Calu3 (cell line): ENCODE measurements at regions not wholly inside any gene's neighbourhood (a gene's known extent, or its start where the extent isn't known, plus 50 kb on each side); places are given as distances from the start of the nearest gene placed in this dataset.

Source experiments
- BruUV-seq: library from RNA; stranded (reverse); fragments of 400-500 nt; replicated peaks from 2 replicates; lab custom pipeline; 2021; lab: Mats Ljungman, UMichigan
- CTCF ChIA-PET: fragments of 300-600 bp; sonication (Branson Sonifier 250); formaldehyde crosslinking; loops from one replicate; lab custom pipeline; 2022; ENCODE audit warnings: antibody characterized with exemption; lab: Charles Lee
- DNase-seq: peaks from one replicate; pipeline ENCODE4 v3.0.0; 2022
- H3K27ac Mint-ChIP-seq: one replicate; pipeline ENCODE4 v1.8.0; 2022; ENCODE audit warnings: mixed read lengths; ENCODE audit not compliant: unreplicated experiment
- H3K27me3 Mint-ChIP-seq: one replicate; pipeline ENCODE4 v1.8.0; 2022; ENCODE audit warnings: mixed read lengths; ENCODE audit not compliant: unreplicated experiment
- H3K36me3 Mint-ChIP-seq: one replicate; pipeline ENCODE4 v1.8.0; 2022; ENCODE audit warnings: mild to moderate bottlenecking, moderate library complexity, mixed read lengths; ENCODE audit not compliant: insufficient read depth, unreplicated experiment
- H3K4me1 Mint-ChIP-seq: one replicate; pipeline ENCODE4 v1.8.0; 2022; ENCODE audit warnings: mild to moderate bottlenecking, low read depth, mixed read lengths; ENCODE audit not compliant: unreplicated experiment
- H3K4me3 Mint-ChIP-seq: one replicate; pipeline ENCODE4 v1.8.0; 2022; ENCODE audit warnings: mild to moderate bottlenecking, low read depth, moderate library complexity, mixed read lengths; ENCODE audit not compliant: unreplicated experiment
- H3K9me3 Mint-ChIP-seq: one replicate; pipeline ENCODE4 v1.8.0; 2022; ENCODE audit warnings: low read depth, mixed read lengths; ENCODE audit not compliant: unreplicated experiment
- intact Hi-C: fragments of 100-400 bp; cut with micrococcal nuclease; formaldehyde crosslinking; loops from one replicate; pipeline ENCODE4 v1.10.0; 2022; ENCODE audit not compliant: unreplicated experiment
- TF ChIP-seq, protein P1 (sequence below): fragments of 200-600 bp; IDR thresholded peaks from one replicate; pipeline ENCODE4 v1.8.0; 2022; ENCODE audit warnings: antibody characterized with exemption; ENCODE audit not compliant: unreplicated experiment

DNA sequence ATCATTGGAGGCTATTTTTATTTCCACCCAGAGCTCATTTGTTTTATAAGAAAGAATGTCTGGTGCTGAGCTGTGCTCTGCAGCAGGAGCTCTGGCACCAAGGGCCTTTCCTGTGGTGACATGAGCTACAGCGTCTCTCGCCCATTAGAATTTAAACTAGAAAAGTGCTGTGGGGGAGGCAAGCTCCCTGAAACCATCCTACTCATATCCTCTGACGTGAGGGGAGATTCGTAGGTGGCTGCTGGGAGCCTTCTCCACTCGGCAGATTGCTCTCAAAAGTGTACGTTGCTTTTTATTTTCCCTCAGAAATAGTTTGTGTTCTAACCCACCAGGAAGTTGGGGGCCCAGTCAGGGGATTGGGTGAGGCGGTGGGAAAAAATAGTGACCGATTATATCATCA lies 76.3 kb upstream of the ARHGEF3 start:
- CTCF ChIA-PET = interaction anchor here (0.9 kb wide), 1 partner anchor 80 kb away, joined by 3 read pairs; no protein-coding TSS in a partner anchor

GRCh38 chr3:56876916-56877315 lies 75.2 kb upstream of the ARHGEF3 start:
- BruUV-seq = no TSS peak
- H3K27ac Mint-ChIP-seq = no peak overlapping the region

More for the DNA sequence above, 76.3 kb upstream of the ARHGEF3 start:
- no peak overlapping the region for H3K4me3 Mint-ChIP-seq
- H3K9me3 Mint-ChIP-seq = no peaks in the 10 kb centered on the region
- no peak for DNase-seq
- no TSS peak for BruUV-seq
- no peaks in the 10 kb centered on the region for H3K27me3 Mint-ChIP-seq
- TF ChIP-seq, protein P1, sequence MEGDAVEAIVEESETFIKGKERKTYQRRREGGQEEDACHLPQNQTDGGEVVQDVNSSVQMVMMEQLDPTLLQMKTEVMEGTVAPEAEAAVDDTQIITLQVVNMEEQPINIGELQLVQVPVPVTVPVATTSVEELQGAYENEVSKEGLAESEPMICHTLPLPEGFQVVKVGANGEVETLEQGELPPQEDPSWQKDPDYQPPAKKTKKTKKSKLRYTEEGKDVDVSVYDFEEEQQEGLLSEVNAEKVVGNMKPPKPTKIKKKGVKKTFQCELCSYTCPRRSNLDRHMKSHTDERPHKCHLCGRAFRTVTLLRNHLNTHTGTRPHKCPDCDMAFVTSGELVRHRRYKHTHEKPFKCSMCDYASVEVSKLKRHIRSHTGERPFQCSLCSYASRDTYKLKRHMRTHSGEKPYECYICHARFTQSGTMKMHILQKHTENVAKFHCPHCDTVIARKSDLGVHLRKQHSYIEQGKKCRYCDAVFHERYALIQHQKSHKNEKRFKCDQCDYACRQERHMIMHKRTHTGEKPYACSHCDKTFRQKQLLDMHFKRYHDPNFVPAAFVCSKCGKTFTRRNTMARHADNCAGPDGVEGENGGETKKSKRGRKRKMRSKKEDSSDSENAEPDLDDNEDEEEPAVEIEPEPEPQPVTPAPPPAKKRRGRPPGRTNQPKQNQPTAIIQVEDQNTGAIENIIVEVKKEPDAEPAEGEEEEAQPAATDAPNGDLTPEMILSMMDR = no peak
- H3K4me1 Mint-ChIP-seq = no peaks in the 10 kb centered on the region
- H3K27ac Mint-ChIP-seq = no peak overlapping the region
- intact Hi-C loops = no loop called here
- no peaks in the 10 kb centered on the region for H3K36me3 Mint-ChIP-seq

GRCh38 chr3:56874269-56874668 lies 72.5 kb upstream of the ARHGEF3 start:
- Mint-ChIP-seq H3K9me3 (no peaks in the 10 kb centered on the region), H3K36me3 (peaks cover 2% of the 10 kb centered on the region), H3K4me1 (no peaks in the 10 kb centered on the region), H3K27me3 (no peaks in the 10 kb centered on the region), H3K4me3 (no peak overlapping the region), H3K27ac (no peak overlapping the region)
- TF ChIP-seq, protein P1 = no peak
- intact Hi-C loops = no loop called here
- no TSS peak for BruUV-seq
- CTCF ChIA-PET = no interaction called here
- DNase-seq = no peak

More at GRCh38 chr3:56876916-56877315, 75.2 kb upstream of the ARHGEF3 start:
- H3K4me1 Mint-ChIP-seq = no peaks in the 10 kb centered on the region
- intact Hi-C loops = no loop called here
- DNase-seq = no peak
- TF ChIP-seq, protein P1 = no peak
- H3K4me3 Mint-ChIP-seq = no peak overlapping the region
- no peaks in the 10 kb centered on the region for H3K9me3 Mint-ChIP-seq
- CTCF ChIA-PET = no interaction called here
- no peaks in the 10 kb centered on the region for H3K27me3 Mint-ChIP-seq
- H3K36me3 Mint-ChIP-seq = no peaks in the 10 kb centered on the region

DNA sequence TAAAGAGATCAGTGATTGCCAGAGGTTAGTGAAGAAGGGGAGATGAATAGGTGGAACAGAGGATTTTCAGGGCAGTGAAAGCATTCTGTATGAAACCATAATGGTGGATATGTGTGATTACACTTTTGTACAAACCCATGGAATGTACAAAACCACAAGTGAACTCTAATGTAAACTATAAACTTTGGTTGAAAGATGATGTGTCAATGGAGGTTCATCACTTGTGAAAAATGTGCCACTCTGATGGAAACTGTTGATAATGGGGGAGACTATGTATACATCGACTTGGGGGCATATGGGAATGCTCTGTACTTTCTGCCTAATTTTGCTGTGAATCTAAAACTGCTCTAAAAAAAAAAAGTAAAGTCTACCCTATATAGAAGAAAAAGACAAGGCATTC lies 68.7 kb upstream of the ARHGEF3 start:
- no peak for DNase-seq
- Mint-ChIP-seq H3K9me3 (no peaks in the 10 kb centered on the region), H3K27ac (no peak overlapping the region), H3K4me3 (no peak overlapping the region), H3K36me3 (peaks cover 4% of the 10 kb centered on the region), H3K27me3 (no peaks in the 10 kb centered on the region), H3K4me1 (no peaks in the 10 kb centered on the region)
- BruUV-seq = no TSS peak
- intact Hi-C loops = no loop called here
- TF ChIP-seq, protein P1 = no peak
- CTCF ChIA-PET = no interaction called here
